D721Med (cell line): ENCODE measurements at regions not wholly inside any gene's neighbourhood (a gene's known extent, or its start where the extent isn't known, plus 50 kb on each side); places are given as distances from the start of the nearest gene placed in this dataset.
A peak's percentile ranks its signal among the peaks of the same experiment; 100 is the strongest.

Experiments
- DNase-seq: peaks from one replicate; pipeline ENCODE4 v3.0.0; 2011; ENCODE audit warnings: low spot score; ENCODE audit not compliant: insufficient read length
- FAIRE-seq: peaks from 2 replicates; lab custom pipeline; 2011; peaks lifted over from hg19 to GRCh38; lab: Jason Lieb, UNC
- CTCF ChIP-seq: IDR thresholded peaks from 2 replicates; pipeline ENCODE4 v1.5.1; 2012; ENCODE audit warnings: mild to moderate bottlenecking, control low read depth; ENCODE audit not compliant: insufficient read depth; ENCODE audit errors: missing control alignments

GRCh38 chr1:83764209-83764608 is 234.7 kb downstream of the TTLL7 start:
- TF ChIP-seq CTCF, result no peak
- FAIRE-seq (no peak), DNase-seq (no peak)

- DNase-seq (no peak), FAIRE-seq (no peak)
- TF ChIP-seq CTCF, result no peak
These were observed 235.4 kb downstream of the TTLL7 start for GRCh38 chr1:83763361-83764095.

GRCh38 chr1:83762416-83762815 is 236.5 kb downstream of the TTLL7 start:
- no peak for FAIRE-seq

GRCh38 chr1:83762039-83762365 is 236.9 kb downstream of the TTLL7 start:
- DNase-seq (no peak), FAIRE-seq (no peak)
- no peak for TF ChIP-seq CTCF

More at GRCh38 chr1:83762416-83762815, 236.5 kb downstream of the TTLL7 start:
- DNase-seq, result no peak
- no peak for TF ChIP-seq CTCF

- DNase-seq (no peak), FAIRE-seq (no peak)
- TF ChIP-seq CTCF, result no peak
These were observed 237.5 kb downstream of the TTLL7 start for GRCh38 chr1:83761167-83762038.

- DNase-seq (peak; percentile 26), FAIRE-seq (no peak)
- no peak for TF ChIP-seq CTCF
These were observed 238.5 kb downstream of the TTLL7 start for GRCh38 chr1:83760226-83761021.
